Caco-2 (cell line): ENCODE measurements at regions not wholly inside any gene's neighbourhood (a gene's known extent, or its start where the extent isn't known, plus 50 kb on each side); places are given as distances from the start of the nearest gene placed in this dataset.
"Not testable (repeated sequence)": the region's sequence is repeated elsewhere in the genome, so short reads cannot be mapped to it uniquely, and the experiment has no call there.

ENCODE experiments used
- BruUV-seq: library from RNA; stranded (reverse); fragments of 400-500 nt; replicated peaks from 2 replicates; lab custom pipeline; 2021; lab: Mats Ljungman, UMichigan
- CTCF ChIA-PET: fragments of 300-600 bp; sonication (Branson Sonifier 250); formaldehyde crosslinking; loops from one replicate; lab custom pipeline; 2022; ENCODE audit warnings: antibody characterized with exemption; lab: Charles Lee
- POLR2A ChIA-PET: fragments of 300-600 bp; sonication (Branson Sonifier 250); formaldehyde crosslinking; loops from one replicate; lab custom pipeline; 2022; ENCODE audit warnings: antibody characterized with exemption; lab: Charles Lee
- DNase-seq, 2 experiments: peaks; one replicate each; pipeline versions ENCODE4 v3.0.0 to v3.0.0-alpha.2; 2020 to 2022
- H3K27me3 ChIP-seq: replicated peaks from 2 replicates; pipeline ENCODE4 v1.6.0; 2011; ENCODE audit warnings: low read length; ENCODE audit not compliant: control insufficient read depth, insufficient read depth
- H3K36me3 ChIP-seq: 2 replicates; pipeline ENCODE4 v1.5.1; 2011; ENCODE audit warnings: low read length; ENCODE audit not compliant: control insufficient read depth, insufficient read depth
- H3K4me1 ChIP-seq: fragments of 250-450 bp; sonication (Bioruptor Pico); 2 replicates; pipeline ENCODE4 v1.5.1; 2020; ENCODE audit warnings: mild to moderate bottlenecking
- H3K4me3 ChIP-seq: 2 replicates; pipeline ENCODE4 v1.5.1; 2011; ENCODE audit warnings: low read depth, mild to moderate bottlenecking, control low read depth, low read length
- H3K9me3 ChIP-seq: fragments of 250-450 bp; sonication (Bioruptor Pico); 2 replicates; pipeline ENCODE4 v1.5.1; 2020; ENCODE audit warnings: mild to moderate bottlenecking, moderate library complexity
- H3K27ac Mint-ChIP-seq: one replicate; pipeline ENCODE4 v1.8.0; 2022; ENCODE audit warnings: mixed read lengths; ENCODE audit not compliant: unreplicated experiment
- H3K27me3 Mint-ChIP-seq: one replicate; pipeline ENCODE4 v1.8.0; 2022; ENCODE audit warnings: mixed read lengths; ENCODE audit not compliant: insufficient read depth, unreplicated experiment
- H3K36me3 Mint-ChIP-seq: one replicate; pipeline ENCODE4 v1.8.0; 2022; ENCODE audit warnings: mild to moderate bottlenecking, mixed read lengths; ENCODE audit not compliant: insufficient read depth, unreplicated experiment
- H3K4me1 Mint-ChIP-seq: one replicate; pipeline ENCODE4 v1.8.0; 2022; ENCODE audit warnings: low read depth, mixed read lengths; ENCODE audit not compliant: unreplicated experiment
- H3K4me3 Mint-ChIP-seq: one replicate; pipeline ENCODE4 v1.8.0; 2022; ENCODE audit warnings: mild to moderate bottlenecking, moderate library complexity, mixed read lengths; ENCODE audit not compliant: unreplicated experiment
- H3K9me3 Mint-ChIP-seq: one replicate; pipeline ENCODE4 v1.8.0; 2022; ENCODE audit warnings: mixed read lengths; ENCODE audit not compliant: unreplicated experiment
- intact Hi-C: fragments of 100-400 bp; cut with micrococcal nuclease; formaldehyde crosslinking; loops from one replicate; pipeline ENCODE4 v1.10.0; 2022; ENCODE audit not compliant: unreplicated experiment
- TF ChIP-seq, protein P1 (sequence below), 2 experiments: fragments of 200-600 bp in 1 of 2; IDR thresholded peaks; 1 replicate in 1 of 2; 2 replicates in 1 of 2; pipeline versions ENCODE4 v1.5.1 to v1.8.0; 2011 to 2022; ENCODE audit warnings: antibody characterized with exemption in 1 of 2, control low read depth in 1 of 2, inconsistent platforms in 1 of 2, low read depth in 1 of 2, low read length in 1 of 2, mild to moderate bottlenecking in 1 of 2, moderate library complexity in 1 of 2; ENCODE audit not compliant: insufficient read depth in 1 of 2, severe bottlenecking in 1 of 2, unreplicated experiment in 1 of 2

DNA sequence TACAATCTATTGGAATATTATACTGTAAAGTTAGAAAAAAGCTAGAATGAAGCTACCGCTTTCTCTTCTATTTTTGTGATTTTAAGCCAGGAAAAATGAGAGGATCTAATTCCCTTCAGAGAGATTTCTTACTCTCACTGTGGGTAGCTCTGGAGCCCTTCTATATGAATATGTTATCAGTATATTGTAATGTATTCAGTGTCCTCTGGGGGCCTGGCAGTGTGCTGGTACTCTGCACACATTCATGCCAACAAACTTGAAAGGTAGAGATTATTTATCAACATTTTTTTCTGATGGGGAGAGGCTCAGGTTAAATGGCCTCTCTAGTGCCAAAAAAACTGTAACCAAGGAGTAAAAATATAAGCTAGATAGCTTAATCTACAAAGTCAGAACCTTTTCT lies 292.8 kb downstream of the TTC6 start:
- Histone ChIP-seq H3K9me3 (0 out of 2 replicates have a peak, but pooled peaks cover 7% of the 10 kb centered on the region), H3K4me1 (no peaks in the 10 kb centered on the region), H3K4me3 (no peak overlapping the region), H3K27me3 (no peaks in the 10 kb centered on the region), H3K36me3 (no peaks in the 10 kb centered on the region)
- Mint-ChIP-seq H3K4me3 (no peak overlapping the region), H3K36me3 (no peaks in the 10 kb centered on the region), H3K27me3 (peaks cover 3% of the 10 kb centered on the region), H3K4me1 (no peaks in the 10 kb centered on the region), H3K27ac (no peak overlapping the region), H3K9me3 (peaks cover 12% of the 10 kb centered on the region)
- TF ChIP-seq, protein P1, sequence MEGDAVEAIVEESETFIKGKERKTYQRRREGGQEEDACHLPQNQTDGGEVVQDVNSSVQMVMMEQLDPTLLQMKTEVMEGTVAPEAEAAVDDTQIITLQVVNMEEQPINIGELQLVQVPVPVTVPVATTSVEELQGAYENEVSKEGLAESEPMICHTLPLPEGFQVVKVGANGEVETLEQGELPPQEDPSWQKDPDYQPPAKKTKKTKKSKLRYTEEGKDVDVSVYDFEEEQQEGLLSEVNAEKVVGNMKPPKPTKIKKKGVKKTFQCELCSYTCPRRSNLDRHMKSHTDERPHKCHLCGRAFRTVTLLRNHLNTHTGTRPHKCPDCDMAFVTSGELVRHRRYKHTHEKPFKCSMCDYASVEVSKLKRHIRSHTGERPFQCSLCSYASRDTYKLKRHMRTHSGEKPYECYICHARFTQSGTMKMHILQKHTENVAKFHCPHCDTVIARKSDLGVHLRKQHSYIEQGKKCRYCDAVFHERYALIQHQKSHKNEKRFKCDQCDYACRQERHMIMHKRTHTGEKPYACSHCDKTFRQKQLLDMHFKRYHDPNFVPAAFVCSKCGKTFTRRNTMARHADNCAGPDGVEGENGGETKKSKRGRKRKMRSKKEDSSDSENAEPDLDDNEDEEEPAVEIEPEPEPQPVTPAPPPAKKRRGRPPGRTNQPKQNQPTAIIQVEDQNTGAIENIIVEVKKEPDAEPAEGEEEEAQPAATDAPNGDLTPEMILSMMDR (IDR thresholded peaks at IDR 0.05; ENCODE audit: insufficient read depth in 1 of 2, low read depth in 1 of 2, low read length in 1 of 2, severe bottlenecking in 1 of 2, unreplicated experiment in 1 of 2), result no peak
- CTCF ChIA-PET, result no interaction called here
- BruUV-seq, result no TSS peak
- POLR2A ChIA-PET, result no interaction called here
- intact Hi-C loops, result no loop called here
- DNase-seq, result no peak

DNA sequence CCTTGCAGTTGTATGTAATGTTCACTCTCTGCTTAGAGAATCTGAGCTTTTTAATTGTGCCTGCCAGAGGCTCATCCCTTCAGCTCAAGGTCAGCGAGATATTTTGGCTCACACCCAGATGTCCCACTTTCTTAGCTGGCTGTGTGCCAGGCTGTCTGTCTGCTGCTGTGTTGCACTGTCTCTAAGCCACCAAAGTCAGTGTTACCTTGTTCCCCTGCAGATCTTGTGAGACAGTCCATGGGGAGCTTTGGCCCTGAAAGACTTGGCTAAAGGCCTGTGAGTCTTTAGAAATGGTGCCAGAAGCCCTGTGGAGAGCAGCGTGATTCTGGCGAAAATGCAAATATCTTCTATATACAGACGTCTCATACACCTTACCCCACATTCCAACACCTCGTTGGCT lies 293.7 kb downstream of the TTC6 start:
- ChIA-PET POLR2A (no interaction called here), CTCF (interaction anchor here (0.6 kb wide), 1 partner anchor 874 kb away, joined by 3 read pairs; no protein-coding TSS in a partner anchor)
- 0 out of 2 replicates have a peak, but pooled peaks cover 7% of the 10 kb centered on the region for H3K9me3 ChIP-seq
- no peaks in the 10 kb centered on the region for H3K4me1 ChIP-seq
- no TSS peak for BruUV-seq
- no peaks in the 10 kb centered on the region for H3K4me1 Mint-ChIP-seq
- no peaks in the 10 kb centered on the region for H3K27me3 ChIP-seq
- H3K36me3 ChIP-seq, result no peaks in the 10 kb centered on the region
- H3K9me3 Mint-ChIP-seq, result peaks cover 12% of the 10 kb centered on the region
- no peak overlapping the region for H3K4me3 Mint-ChIP-seq
- no peak overlapping the region for H3K4me3 ChIP-seq
- intact Hi-C loops, result no loop called here
- peaks cover 3% of the 10 kb centered on the region for H3K27me3 Mint-ChIP-seq
- TF ChIP-seq, protein P1 (IDR thresholded peaks at IDR 0.05; ENCODE audit: insufficient read depth in 1 of 2, low read depth in 1 of 2, low read length in 1 of 2, severe bottlenecking in 1 of 2, unreplicated experiment in 1 of 2), result no peak
- H3K36me3 Mint-ChIP-seq, result no peaks in the 10 kb centered on the region
- no peak overlapping the region for H3K27ac Mint-ChIP-seq
- DNase-seq, result no peak

DNA sequence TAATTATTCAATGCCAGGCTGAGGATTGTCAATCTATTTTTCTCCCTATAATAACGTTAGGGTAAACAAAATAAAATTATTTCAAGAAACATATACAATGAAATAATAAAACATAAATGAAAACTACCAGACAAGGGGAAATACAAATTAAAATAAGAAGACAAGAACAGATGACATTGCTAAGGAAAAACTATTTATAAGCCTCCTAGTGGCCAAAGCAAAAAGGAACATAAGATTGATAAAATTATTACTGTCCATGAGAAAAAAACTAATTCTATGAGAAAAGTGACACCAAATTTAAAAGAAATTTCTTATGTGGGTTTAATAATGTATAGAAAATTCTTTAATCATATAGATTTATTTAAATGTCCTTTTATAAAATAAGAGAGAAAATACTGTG lies 294.7 kb downstream of the TTC6 start:
- Mint-ChIP-seq H3K4me1 (no peaks in the 10 kb centered on the region), H3K36me3 (no peaks in the 10 kb centered on the region), H3K4me3 (no peak overlapping the region), H3K27me3 (peaks cover 3% of the 10 kb centered on the region), H3K9me3 (peaks cover 12% of the 10 kb centered on the region), H3K27ac (no peak overlapping the region)
- Histone ChIP-seq H3K36me3 (no peaks in the 10 kb centered on the region), H3K4me1 (no peaks in the 10 kb centered on the region), H3K9me3 (0 out of 2 replicates have a peak, but pooled peaks cover 7% of the 10 kb centered on the region), H3K4me3 (no peak overlapping the region), H3K27me3 (no peaks in the 10 kb centered on the region)
- BruUV-seq, result no TSS peak
- intact Hi-C loops, result no loop called here
- CTCF ChIA-PET, result no interaction called here
- POLR2A ChIA-PET, result no interaction called here
- no peak for DNase-seq
- TF ChIP-seq, protein P1 (IDR thresholded peaks at IDR 0.05; ENCODE audit: insufficient read depth in 1 of 2, low read depth in 1 of 2, low read length in 1 of 2, severe bottlenecking in 1 of 2, unreplicated experiment in 1 of 2), result peak; percentile 14 to 23

DNA sequence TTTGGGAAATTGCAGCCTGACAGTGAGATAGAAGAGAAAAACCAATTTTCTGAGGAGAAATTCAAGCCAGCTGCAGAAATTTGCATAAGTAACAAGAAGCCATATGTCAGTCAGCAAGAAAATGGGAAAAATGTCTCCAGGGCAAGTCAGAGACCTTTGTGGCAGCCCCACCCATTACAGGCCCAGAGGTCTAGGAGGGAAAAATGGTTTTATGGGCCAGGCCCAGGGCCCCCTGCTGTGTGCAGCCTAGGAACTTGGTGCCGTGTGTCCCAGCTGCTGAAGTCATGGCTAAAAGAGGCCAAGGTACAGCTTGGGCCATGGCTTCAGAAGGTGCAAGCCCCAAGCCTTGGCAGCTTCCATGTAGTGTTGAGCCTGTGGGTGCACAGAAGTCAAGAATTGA lies 296.1 kb downstream of the TTC6 start:
- intact Hi-C loops, H3K4me1 ChIP-seq, H3K4me3 ChIP-seq, POLR2A ChIA-PET, H3K9me3 ChIP-seq, BruUV-seq, H3K27me3 Mint-ChIP-seq, DNase-seq, H3K36me3 Mint-ChIP-seq, H3K4me1 Mint-ChIP-seq, H3K27ac Mint-ChIP-seq, H3K4me3 Mint-ChIP-seq, H3K36me3 ChIP-seq, H3K27me3 ChIP-seq, CTCF ChIA-PET: not testable (repeated sequence)
- H3K9me3 Mint-ChIP-seq, result peaks cover 12% of the 10 kb centered on the region
